ENCODE measurements at regions not wholly inside any gene's neighbourhood (a gene's known extent, or its start where the extent isn't known, plus 50 kb on each side); places are given as distances from the start of the nearest gene placed in this dataset.
A peak's percentile ranks its signal among the peaks of the same experiment; 100 is the strongest.

DNA sequence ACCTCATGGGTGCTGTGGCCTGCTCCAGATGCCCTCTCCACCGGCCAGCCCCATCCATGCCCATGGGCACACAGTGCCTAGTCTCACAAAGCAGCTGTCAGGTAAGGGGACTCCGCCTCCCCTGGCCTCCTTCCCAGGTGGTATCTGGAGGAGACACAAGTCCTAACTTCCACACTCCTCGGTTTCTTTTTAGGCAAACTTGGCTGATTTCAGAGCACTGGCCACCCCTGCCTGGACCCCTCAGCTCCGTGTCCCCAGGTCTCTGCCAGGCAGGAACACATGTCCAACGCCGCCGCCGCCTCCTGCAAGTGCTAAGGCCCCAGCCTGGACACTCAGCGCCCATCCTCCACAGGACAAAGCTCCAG is 324.1 kb upstream of the DIO3 start:
- TF ChIP-seq, protein P1, sequence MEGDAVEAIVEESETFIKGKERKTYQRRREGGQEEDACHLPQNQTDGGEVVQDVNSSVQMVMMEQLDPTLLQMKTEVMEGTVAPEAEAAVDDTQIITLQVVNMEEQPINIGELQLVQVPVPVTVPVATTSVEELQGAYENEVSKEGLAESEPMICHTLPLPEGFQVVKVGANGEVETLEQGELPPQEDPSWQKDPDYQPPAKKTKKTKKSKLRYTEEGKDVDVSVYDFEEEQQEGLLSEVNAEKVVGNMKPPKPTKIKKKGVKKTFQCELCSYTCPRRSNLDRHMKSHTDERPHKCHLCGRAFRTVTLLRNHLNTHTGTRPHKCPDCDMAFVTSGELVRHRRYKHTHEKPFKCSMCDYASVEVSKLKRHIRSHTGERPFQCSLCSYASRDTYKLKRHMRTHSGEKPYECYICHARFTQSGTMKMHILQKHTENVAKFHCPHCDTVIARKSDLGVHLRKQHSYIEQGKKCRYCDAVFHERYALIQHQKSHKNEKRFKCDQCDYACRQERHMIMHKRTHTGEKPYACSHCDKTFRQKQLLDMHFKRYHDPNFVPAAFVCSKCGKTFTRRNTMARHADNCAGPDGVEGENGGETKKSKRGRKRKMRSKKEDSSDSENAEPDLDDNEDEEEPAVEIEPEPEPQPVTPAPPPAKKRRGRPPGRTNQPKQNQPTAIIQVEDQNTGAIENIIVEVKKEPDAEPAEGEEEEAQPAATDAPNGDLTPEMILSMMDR (IDR thresholded peaks at IDR 0.05) = no peak
- no peak overlapping the region for H3K27ac ChIP-seq
- DNase-seq (peak in 2 of 4 donors; percentile 24 to 74), ATAC-seq (no peak)
- no peaks in the 10 kb centered on the region for H3K4me1 ChIP-seq
- no peak overlapping the region for H3K4me3 ChIP-seq
- intact Hi-C loops (cut with DNase I) = no loop called here
- H3K9me3 ChIP-seq = no peaks in the 10 kb centered on the region
- peaks cover 0 to 43% of the 10 kb centered on the region in 2 donors for H3K27me3 ChIP-seq
- no peaks in the 10 kb centered on the region for H3K36me3 ChIP-seq

DNA sequence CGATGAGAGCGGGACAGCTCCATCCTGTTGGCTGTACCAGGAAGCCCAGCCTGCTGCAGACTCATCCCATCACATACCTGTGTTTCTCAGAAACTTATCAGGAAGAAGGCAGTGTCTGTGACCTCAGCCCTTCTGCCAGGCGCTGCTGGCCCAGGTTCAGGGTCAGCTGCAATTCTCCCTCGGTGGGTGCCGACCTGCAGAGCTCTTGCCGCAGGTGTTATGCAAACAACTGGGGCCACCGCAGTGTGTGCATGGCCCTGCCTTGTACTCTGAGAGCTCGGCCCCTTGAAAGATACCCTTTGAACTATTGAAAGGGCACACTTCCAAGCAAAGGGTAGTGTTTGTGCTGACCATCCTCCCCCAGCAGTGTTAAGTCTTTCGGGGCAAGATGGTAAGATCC is 322.2 kb upstream of the DIO3 start:
- no peaks in the 10 kb centered on the region for H3K9me3 ChIP-seq
- TF ChIP-seq, protein P1 (IDR thresholded peaks at IDR 0.05) = no peak
- no peaks in the 10 kb centered on the region for H3K4me1 ChIP-seq
- DNase-seq = no peak
- intact Hi-C loops (cut with DNase I) = no loop called here
- ATAC-seq = no peak
- H3K4me3 ChIP-seq = no peak overlapping the region
- no peak overlapping the region for H3K27ac ChIP-seq
- H3K27me3 ChIP-seq = peaks cover 0 to 50% of the 10 kb centered on the region in 2 donors
- no peaks in the 10 kb centered on the region for H3K36me3 ChIP-seq

DNA sequence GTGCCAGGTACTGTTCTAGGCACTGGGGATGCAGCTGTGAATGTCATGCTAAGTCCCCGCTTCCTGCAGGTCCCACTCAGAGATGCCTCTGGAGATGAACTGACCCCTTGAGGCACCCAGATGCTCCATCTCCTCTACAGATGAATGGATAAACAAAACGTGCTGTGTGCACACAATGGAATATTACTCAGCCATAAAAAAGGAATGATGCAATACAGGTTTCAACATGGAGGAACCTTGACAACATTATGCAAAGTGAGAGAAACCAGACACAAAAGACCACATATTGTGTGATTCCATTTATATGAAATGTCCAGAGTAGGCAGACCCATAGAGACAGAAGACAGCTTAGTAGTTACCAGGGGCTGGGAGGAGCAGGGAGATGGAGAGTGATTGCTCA is 320.1 kb upstream of the DIO3 start:
- DNase-seq = no peak
- Histone ChIP-seq H3K27me3 (peaks cover 0 to 41% of the 10 kb centered on the region in 2 donors), H3K36me3 (no peaks in the 10 kb centered on the region), H3K27ac (no peak overlapping the region), H3K4me3 (no peak overlapping the region), H3K9me3 (no peaks in the 10 kb centered on the region), H3K4me1 (no peaks in the 10 kb centered on the region)
- intact Hi-C loops (cut with DNase I) = no loop called here
- ATAC-seq = no peak
- TF ChIP-seq, protein P1 (IDR thresholded peaks at IDR 0.05) = no peak

DNA sequence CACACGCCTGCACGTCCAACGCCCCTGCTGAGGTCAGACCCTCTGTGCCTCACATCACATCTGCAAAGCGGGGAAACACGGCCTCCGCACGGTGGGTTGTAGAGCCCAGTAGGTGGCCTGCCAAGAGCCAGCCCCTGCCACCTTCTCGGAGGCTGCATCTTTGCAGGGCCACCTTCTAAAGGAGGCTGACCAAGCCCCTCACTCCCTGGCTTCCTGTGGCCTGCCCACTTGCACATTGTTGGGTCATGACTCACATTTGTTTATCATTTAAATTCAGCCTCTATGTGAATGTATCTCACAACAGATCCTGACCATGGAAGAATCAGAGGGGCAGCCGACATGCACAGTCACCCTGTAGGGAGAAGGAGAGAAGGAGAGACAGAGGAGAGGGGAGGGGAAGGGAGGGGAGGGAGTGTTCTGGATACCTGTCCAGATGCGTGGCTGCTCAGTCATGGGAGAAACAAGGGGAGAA is 319.5 kb upstream of the DIO3 start:
- intact Hi-C loops (cut with DNase I) = no loop called here
- no peaks in the 10 kb centered on the region for H3K9me3 ChIP-seq
- no peaks in the 10 kb centered on the region for H3K4me1 ChIP-seq
- no peak overlapping the region for H3K27ac ChIP-seq
- ATAC-seq (no peak), DNase-seq (no peak)
- no peak overlapping the region for H3K4me3 ChIP-seq
- H3K27me3 ChIP-seq = peaks cover 0 to 35% of the 10 kb centered on the region in 2 donors
- TF ChIP-seq, protein P1 (IDR thresholded peaks at IDR 0.05) = no peak
- no peaks in the 10 kb centered on the region for H3K36me3 ChIP-seq

DNA sequence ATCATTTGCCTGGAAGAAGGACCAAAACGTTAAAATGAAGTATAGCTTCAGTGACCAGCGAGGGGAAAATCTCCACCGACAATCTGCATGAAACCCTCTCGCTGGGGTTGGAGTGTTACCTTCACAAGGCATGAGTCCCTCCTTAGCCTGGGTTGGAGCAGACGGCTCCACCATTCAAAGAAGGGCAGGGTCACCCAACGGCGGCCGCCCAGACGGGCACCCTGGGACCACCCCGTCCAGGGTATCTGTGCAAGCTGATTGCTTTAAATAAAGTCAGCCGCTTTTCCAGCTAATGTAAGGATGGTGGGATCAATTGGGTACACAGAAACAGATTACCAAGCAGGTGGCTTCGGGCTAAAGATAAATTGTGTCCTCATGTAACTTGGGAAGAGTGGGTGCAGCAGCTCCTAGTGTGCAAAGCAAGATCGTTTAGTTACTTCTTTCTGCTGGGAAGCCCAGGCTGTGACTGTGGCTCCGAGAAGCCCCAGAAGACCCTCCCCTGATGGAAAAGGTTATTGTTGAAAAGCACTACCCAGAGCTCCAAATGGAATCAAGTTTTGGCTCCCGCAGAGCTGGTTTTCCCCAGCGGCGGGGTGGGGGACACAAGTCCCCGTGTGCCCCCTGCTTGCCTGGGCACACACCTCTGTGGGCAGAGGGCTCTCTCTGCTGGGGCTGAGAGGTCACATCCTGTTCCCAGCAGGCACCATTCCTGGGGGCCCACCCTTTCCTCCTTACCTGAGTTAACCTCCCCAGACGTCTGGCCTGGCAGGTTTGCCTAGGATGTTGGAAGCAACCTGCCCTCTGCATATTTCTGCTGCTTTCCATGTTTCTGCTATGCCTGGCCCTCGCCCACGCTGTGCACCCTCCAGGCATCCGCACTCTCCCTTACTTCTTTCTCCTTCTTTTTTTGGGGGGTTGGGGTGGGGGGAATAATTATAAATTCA is 318.6 kb upstream of the DIO3 start:
- DNase-seq (no peak), ATAC-seq (no peak)
- H3K27me3 ChIP-seq = peaks cover 0 to 29% of the 10 kb centered on the region in 2 donors
- no peaks in the 10 kb centered on the region for H3K4me1 ChIP-seq
- no peak overlapping the region for H3K27ac ChIP-seq
- TF ChIP-seq, protein P1 (IDR thresholded peaks at IDR 0.05) = no peak
- no peaks in the 10 kb centered on the region for H3K36me3 ChIP-seq
- no peak overlapping the region for H3K4me3 ChIP-seq
- intact Hi-C loops (cut with DNase I) = no loop called here
- no peaks in the 10 kb centered on the region for H3K9me3 ChIP-seq

Measured in left lung (tissue), 4 donors.